HG03025 (cell line): ENCODE measurements at regions not wholly inside any gene's neighbourhood (a gene's known extent, or its start where the extent isn't known, plus 50 kb on each side); places are given as distances from the start of the nearest gene placed in this dataset.

Experiments used
- ATAC-seq: cut with Tn5 transposase; IDR thresholded peaks from one replicate; pipeline ENCODE4 v1.9.1; 2021; ENCODE audit warnings: mild to moderate bottlenecking, moderate library complexity; ENCODE audit not compliant: unreplicated experiment, low FRiP score

DNA sequence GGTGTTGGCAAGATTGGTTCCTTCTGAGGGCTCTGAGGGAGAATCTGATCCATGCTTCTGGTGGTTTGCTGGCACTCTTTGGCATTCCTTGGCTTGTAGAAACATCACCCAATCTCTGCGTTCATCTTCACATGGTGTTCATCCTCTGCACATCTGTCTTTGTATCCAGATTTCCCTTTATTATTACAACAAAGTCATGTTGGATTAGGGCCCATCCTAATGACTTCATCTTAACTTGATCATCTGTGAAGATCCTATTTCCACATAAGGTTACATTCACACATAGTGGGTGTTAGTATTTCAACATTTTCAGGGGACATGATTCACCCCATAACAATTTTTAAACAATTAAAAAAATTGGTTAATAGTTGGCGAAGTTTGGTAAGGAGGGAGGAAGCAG lies 177.4 kb upstream of the CWC22 start:
- ATAC-seq: no peak

GRCh38 chr2:180180511-180180910 lies 173.4 kb upstream of the CWC22 start:
- no peak for ATAC-seq

- no peak for ATAC-seq
Measured at GRCh38 chr2:180177534-180177933, 170.4 kb upstream of the CWC22 start.

DNA sequence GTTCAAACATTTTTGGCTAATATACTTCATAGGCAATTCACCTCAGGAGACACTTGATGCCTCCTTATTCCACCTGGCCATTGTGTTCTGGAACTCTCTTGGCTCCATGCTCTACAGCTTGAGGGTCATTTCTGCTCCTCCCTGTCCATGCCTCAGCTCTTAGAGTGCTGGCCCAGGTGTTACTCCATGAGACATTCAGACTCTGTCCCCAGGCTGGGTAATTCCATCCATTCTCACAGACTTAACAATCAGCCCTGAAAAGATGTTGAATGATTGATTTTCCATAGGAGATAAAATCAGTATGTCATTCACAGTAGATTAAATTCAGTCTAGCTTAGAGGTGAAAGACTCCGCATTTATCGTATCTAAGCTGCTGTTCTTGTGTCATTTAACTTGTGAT lies 168.6 kb upstream of the CWC22 start:
- ATAC-seq: no peak

GRCh38 chr2:180174580-180174979 lies 167.5 kb upstream of the CWC22 start:
- no peak for ATAC-seq

- no peak for ATAC-seq
Measured at GRCh38 chr2:180169474-180169873, 162.4 kb upstream of the CWC22 start.

DNA sequence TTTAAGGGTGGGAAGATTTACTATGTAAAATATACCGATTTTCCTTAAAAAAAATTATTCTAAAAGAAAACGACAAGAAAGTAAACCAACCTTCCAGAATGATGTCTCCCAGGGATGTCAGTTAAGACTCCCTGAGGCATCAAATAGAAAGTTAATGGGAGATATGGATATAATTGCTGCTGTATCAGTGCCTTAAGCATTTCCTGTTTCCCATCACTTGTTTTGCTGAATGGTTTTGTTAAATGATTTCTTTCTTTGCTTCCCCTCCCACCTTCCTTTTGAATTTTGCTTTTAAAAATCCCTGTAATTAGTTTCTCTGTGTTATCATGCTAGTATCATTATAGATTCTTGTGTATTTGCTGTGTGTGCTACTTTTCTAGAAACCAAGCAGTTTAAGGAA lies 154.3 kb upstream of the CWC22 start:
- ATAC-seq: no peak

GRCh38 chr2:180159921-180160320 lies 152.8 kb upstream of the CWC22 start:
- ATAC-seq: no peak

- ATAC-seq: no peak
Measured at GRCh38 chr2:180158961-180159360, 151.9 kb upstream of the CWC22 start.

DNA sequence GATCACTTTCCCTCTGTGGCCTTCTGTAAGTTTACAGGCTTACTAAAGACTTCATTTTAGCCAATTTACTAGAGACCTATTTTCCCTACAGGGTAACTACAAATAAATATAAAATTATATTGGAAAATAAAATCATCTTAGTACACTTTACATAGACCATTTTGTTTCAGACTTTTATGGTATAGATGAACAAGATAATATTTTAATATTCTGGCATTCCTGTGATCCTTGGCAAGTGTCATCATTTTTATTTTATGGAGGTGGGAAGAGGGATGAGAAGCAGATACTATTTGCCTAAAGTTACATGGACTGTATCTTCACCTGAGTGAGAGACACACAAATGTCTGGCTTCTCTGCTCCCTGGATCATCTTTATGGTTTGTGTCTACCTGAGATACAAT lies 149.6 kb upstream of the CWC22 start:
- no peak for ATAC-seq

DNA sequence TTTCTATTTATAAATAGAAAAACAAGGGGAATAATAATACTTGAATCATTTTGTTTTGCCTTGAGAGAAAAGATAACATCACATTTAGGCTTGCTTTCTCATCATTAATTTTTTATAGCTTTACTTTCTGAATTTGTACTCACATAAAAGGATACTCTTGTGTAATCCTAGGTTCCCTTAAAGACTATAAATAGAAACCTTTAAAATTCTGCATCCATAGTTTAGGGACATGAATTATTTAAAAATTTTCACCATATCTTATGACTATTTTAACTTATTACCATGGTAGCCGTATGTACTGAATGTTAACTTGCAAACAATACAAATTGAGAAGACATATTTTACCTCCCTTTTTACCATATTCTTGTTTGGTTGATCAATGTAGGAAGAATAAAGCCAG lies 143.5 kb upstream of the CWC22 start:
- no peak for ATAC-seq

DNA sequence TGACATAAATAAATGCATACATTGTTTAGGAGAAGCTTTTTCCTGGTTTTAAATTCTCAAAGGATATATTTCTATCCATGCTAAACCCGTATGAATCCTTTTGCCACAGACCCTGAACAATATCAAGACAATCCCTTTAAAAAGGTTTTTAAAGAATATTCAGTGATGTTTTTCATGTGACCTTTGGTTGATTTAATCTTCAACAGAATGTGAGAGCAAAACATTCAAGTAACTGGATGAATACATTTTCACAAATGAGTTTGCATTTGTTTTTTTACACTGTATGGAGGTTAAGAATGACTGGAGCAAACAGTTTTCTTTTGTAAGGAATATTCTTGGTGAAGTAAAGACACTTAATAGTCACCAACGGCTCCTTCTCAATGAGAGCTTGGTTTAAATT lies 139.4 kb upstream of the CWC22 start:
- ATAC-seq: no peak

- no peak for ATAC-seq
Measured at GRCh38 chr2:180146114-180146513, 139.0 kb upstream of the CWC22 start.

DNA sequence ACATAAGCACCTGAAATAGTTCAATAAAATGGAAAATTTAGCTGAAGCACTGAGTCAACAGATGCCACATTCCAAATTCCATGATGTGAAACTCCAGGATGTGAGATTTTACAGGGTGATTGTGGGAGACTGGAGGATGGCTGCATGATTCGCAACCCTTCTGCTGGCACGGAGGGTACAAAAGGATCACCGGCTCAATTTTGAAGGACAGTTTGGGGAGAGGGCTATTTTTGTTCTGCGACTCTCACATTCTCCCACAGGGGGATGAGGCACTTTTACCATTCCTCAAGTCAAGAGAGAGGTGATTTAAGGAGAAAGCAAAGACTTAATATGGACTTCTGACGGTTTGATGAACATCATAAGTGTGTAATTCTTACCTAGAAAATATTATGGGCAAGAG lies 138.1 kb upstream of the CWC22 start:
- ATAC-seq: no peak

DNA sequence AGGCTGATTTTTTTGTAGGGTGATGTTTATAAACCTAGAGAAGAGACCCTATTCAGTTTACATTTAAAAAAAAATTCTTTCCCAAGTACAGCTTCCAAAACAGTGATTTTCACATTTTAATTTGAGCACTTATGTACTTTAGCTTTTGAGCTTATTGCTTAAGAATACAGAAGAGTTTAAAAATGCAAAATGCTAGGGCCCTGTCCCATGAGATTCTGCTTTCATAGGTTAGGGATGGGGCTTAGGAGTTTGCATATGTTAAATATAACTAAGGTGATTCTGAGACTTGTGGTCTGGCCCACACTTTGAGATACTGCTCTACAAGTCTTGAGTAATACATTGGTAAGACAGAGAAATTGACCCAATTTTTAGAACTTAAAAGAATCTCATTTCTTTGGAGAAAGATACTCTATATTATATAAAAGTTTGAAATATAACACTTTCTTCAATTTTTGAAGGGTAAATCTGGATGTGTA lies 137.3 kb upstream of the CWC22 start:
- no peak for ATAC-seq

DNA sequence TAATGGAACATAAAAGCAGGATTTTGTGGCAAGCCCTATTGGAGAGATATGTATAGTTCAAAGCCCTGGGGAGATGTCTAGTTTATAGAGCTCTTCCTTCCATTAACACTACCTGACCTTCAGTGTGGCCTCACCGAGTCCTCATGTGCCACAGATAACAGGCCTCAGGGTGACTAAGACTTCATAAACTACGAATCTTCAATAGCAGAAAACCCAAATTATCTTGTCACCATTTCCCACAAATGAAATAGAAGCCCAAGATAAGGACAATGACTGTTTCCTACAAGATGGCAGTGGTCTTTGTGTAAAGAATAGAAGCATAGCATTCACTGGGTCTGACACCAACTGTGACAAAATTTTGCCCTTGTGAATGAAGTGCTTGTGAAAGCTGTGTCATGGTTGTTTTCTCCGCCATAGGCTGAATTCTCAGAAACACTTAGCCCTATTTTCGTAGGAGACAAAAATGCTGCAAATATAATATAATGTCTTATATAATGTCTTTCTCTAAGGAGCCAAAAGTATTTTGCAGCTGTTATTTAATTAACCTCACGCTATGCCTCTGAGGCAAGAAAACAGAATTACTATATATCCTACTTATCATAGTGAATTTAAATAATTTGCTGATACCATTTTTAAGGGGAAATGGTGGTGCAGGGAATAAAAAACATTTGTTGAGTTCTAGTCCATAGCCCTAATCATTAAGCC lies 136.7 kb upstream of the CWC22 start:
- no peak for ATAC-seq

- no peak for ATAC-seq
Measured at GRCh38 chr2:180141600-180141999, 134.5 kb upstream of the CWC22 start.

DNA sequence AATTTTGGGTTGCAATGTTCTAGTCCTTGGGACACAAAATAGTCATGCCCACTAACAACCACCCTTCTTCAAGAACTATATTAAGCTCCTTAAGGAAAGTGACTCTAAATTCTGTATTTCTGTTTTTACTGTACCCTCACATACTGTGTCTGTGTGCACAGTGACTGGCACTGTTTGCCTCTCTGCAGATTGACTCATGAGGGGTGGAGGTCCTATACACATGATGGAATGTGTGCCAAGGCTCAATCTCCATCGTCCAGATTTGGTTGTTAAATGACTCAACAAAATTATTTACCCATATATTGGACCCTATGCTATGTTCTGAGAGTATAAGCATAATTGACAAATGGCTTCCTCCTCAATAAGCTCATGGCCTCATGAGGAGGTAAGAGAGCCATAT lies 126.6 kb upstream of the CWC22 start:
- ATAC-seq: no peak

DNA sequence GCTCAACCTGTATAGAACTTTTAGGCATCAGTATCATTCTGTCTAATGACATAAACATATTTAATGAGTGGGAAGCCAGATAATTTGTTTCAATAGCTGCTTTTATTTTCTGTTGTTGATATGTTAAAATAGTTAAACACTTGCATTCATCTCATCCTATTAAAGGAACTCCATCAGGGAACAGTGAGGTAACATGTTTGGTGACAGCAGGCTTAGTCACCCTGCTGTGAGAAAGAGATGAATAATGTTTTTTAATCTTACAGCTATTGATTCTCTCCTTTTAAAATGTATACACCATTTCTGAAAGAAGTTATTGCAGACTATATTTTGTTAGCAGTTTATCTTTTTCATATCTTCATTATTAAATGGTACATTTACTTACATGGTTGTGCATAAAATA lies 123.3 kb upstream of the CWC22 start:
- no peak for ATAC-seq

DNA sequence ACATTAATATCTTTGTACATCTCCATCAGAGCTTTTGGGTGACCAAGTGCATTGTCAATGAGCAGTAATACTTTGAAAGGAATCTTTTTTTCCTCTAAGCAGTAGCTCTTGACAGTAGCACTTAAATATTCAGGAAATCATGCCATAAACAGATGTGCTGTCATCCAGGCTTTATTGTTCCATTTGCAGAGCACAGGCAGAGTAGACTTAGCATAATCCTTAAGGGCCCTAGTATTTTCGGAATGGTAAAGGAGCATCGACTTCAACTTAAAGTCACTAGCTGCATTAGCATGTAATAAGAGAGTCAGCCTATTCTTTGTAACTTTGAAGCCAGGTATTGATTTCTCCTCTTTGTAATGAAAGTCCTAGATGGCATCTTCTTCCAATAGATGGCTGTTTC lies 121.8 kb upstream of the CWC22 start:
- ATAC-seq: no peak

DNA sequence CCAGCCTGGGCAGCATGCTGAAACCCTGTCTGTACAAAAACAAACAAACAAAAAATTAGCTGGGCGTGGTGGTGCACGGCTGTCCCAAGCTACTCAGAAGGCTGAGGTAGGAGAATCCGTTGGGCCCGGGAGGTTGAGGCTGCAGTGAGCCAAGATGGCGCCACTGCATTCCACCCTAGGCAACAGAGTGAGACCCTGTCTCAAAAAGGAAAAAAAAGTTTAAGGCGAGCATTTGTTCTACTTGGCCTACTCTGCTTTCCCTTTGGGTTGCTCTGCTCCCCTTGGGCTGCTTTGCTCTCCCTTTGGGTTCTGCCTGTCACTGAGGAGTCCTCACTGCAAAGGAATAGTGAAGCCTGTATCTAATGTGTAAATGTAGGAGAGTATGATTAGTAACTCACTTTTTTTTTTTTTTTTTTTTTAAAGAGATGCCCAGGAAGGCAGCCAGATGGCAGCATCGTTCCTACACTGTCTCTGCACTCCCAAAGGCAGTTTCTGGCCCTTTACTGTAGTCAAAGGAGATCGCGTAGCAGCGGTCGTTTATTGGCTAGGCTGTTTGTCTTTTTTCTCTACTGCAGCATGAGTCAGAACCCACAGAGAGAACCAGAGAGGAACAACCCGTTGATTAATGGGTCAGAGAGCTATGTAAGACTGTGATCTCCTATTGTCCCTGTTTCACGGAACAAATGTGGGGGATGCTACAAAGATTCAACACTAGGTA lies 118.3 kb upstream of the CWC22 start:
- peak; percentile 83 for ATAC-seq
